AG04450 (cell line): ENCODE measurements at regions not wholly inside any gene's neighbourhood (a gene's known extent, or its start where the extent isn't known, plus 50 kb on each side); places are given as distances from the start of the nearest gene placed in this dataset.

Experiments
- CTCF ChIA-PET: fragments of 300-600, 350-600 bp; formaldehyde crosslinking; extraction: SDS; loops from one replicate; lab custom pipeline; 2022; ENCODE audit warnings: antibody characterized with exemption, inconsistent platforms; lab: Charles Lee
- POLR2A ChIA-PET: fragments of 350-600 bp; formaldehyde crosslinking; extraction: SDS; loops from one replicate; lab custom pipeline; 2021; ENCODE audit warnings: antibody characterized with exemption, inconsistent platforms; lab: Yijun Ruan, JAX
- DNase-seq: peaks from one replicate; pipeline ENCODE4 v3.0.0-alpha.2; 2011; ENCODE audit warnings: low read depth, low spot score
- H3K27ac ChIP-seq: one replicate; pipeline ENCODE4 v1.5.1; 2012; ENCODE audit warnings: low read depth, low read length, control low read depth
- H3K27me3 ChIP-seq: one replicate; pipeline ENCODE4 v1.6.0; 2012; ENCODE audit warnings: low read length; ENCODE audit not compliant: control insufficient read depth, insufficient read depth
- H3K4me3 ChIP-seq: 2 replicates; pipeline ENCODE4 v1.5.1; 2011; ENCODE audit warnings: mild to moderate bottlenecking, low read depth, low read length, control low read depth
- H3K9me3 ChIP-seq: 2 replicates; pipeline ENCODE4 v1.5.1; 2012; ENCODE audit warnings: low read length; ENCODE audit not compliant: control insufficient read depth, insufficient read depth
- CTCF ChIP-seq: IDR thresholded peaks from 2 replicates; pipeline ENCODE4 v1.5.1; 2011; ENCODE audit warnings: low read depth, low read length, control low read depth, inconsistent platforms

- no peak overlapping the region for H3K4me3 ChIP-seq
Observed at GRCh38 chr6:23927935-23928334, 198.1 kb upstream of the NRSN1 start.

DNA sequence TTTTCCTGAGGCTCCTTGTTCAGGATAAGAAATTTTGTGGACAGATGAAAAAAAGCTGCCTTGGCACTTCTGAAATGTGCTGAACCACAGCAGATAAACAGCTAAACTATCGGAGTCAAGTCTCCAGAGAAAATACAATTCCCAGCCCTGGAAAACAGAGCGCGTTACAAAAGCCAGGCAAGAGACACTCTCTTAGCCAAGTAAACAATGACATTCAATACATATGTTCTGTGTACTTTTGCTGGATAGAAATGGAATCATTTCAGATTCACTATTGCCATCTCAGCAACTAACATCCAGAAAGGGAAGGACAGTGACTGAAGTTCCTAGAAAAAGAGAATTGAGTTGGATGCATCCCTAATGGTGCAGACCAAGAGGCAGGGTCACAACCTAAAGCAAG is 196.8 kb upstream of the NRSN1 start:
- no peak for DNase-seq
- POLR2A ChIA-PET, result no interaction called here
- Histone ChIP-seq H3K4me3 (no peak overlapping the region), H3K27ac (no peak overlapping the region), H3K9me3 (peaks cover 20% of the 10 kb centered on the region; the same call in 1 of the 2 replicates), H3K27me3 (no peaks in the 10 kb centered on the region)
- CTCF ChIA-PET, result no interaction called here
- TF ChIP-seq CTCF, result no peak

More at GRCh38 chr6:23927935-23928334, 198.1 kb upstream of the NRSN1 start:
- no peak for TF ChIP-seq CTCF
- ChIA-PET POLR2A (no interaction called here), CTCF (no interaction called here)
- Histone ChIP-seq H3K9me3 (peaks cover 20% of the 10 kb centered on the region; the same call in 1 of the 2 replicates), H3K27ac (no peak overlapping the region), H3K27me3 (no peaks in the 10 kb centered on the region)
- DNase-seq, result no peak

- POLR2A ChIA-PET, result no interaction called here
- no peak for TF ChIP-seq CTCF
- Histone ChIP-seq H3K4me3 (no peak overlapping the region), H3K9me3 (peaks cover 6% of the 10 kb centered on the region), H3K27me3 (no peaks in the 10 kb centered on the region), H3K27ac (no peak overlapping the region)
- no peak for DNase-seq
- CTCF ChIA-PET, result no interaction called here
Observed at GRCh38 chr6:23940466-23940865, 185.5 kb upstream of the NRSN1 start.

GRCh38 chr6:23951691-23952090 is 174.3 kb upstream of the NRSN1 start:
- Histone ChIP-seq H3K27me3 (no peaks in the 10 kb centered on the region), H3K27ac (no peak overlapping the region), H3K4me3 (no peak overlapping the region), H3K9me3 (peaks cover 7% of the 10 kb centered on the region; the same call in 1 of the 2 replicates)
- CTCF ChIA-PET, result no interaction called here
- no peak for DNase-seq
- TF ChIP-seq CTCF, result no peak
- POLR2A ChIA-PET, result no interaction called here

GRCh38 chr6:23952245-23952644 is 173.8 kb upstream of the NRSN1 start:
- ChIA-PET CTCF (no interaction called here), POLR2A (no interaction called here)
- H3K27ac ChIP-seq, result no peak overlapping the region
- H3K27me3 ChIP-seq, result no peaks in the 10 kb centered on the region
- DNase-seq, result no peak
- H3K4me3 ChIP-seq, result no peak overlapping the region
- peaks cover 7% of the 10 kb centered on the region; the same call in 1 of the 2 replicates for H3K9me3 ChIP-seq
- TF ChIP-seq CTCF, result no peak
